GM12878 (cell line): ENCODE measurements at regions not wholly inside any gene's neighbourhood (a gene's known extent, or its start where the extent isn't known, plus 50 kb on each side); places are given as distances from the start of the nearest gene placed in this dataset.

Experiments used
- ATAC-seq: fragments of 200-7000 bp; cut with Tn5 transposase; 3 replicates; pipeline ENCODE4 v1.9.1; 2020; ENCODE audit warnings: mild to moderate bottlenecking, moderate library complexity
- BruUV-seq: library from RNA; stranded (reverse); fragments of 400-500 nt; replicated peaks from 2 replicates; lab custom pipeline; 2021; lab: Mats Ljungman, UMichigan
- CTCF ChIA-PET: fragments of 300-600 bp; sonication (Branson Sonifier 250); formaldehyde crosslinking; extraction: SDS; loops from one replicate; lab custom pipeline; 2021; ENCODE audit warnings: inconsistent platforms; lab: Yijun Ruan, JAX
- POLR2A ChIA-PET: fragments of 350-600 bp; formaldehyde crosslinking; extraction: SDS; loops from one replicate; lab custom pipeline; 2021; ENCODE audit warnings: inconsistent platforms; lab: Charles Lee
- RAD21 ChIA-PET: fragments of 300-600 bp; sonication (Branson Sonifier 250); formaldehyde crosslinking; loops from one replicate; lab custom pipeline; 2023; ENCODE audit warnings: antibody characterized with exemption; ENCODE audit not compliant: unreplicated experiment; lab: Charles Lee
- SMC1A ChIA-PET: fragments of 300-600 bp; sonication (Branson Sonifier 250); formaldehyde crosslinking; loops from one replicate; lab custom pipeline; 2023; ENCODE audit not compliant: unreplicated experiment, uncharacterized antibody; lab: Charles Lee
- DNase-seq: peaks from one replicate; pipeline ENCODE4 v3.0.0-alpha.2; 2011; ENCODE audit warnings: low read depth, low spot score
- FAIRE-seq: peaks from 3 replicates; lab custom pipeline; 2011; peaks lifted over from hg19 to GRCh38; lab: Jason Lieb, UNC
- H2AFZ ChIP-seq: 2 replicates; pipeline ENCODE4 v1.6.0; 2011; ENCODE audit warnings: low read depth, low read length, control low read depth; ENCODE audit not compliant: control insufficient read depth
- H3K27ac ChIP-seq: 2 replicates; pipeline ENCODE4 v1.5.1; 2011; ENCODE audit warnings: control low read depth; ENCODE audit not compliant: control insufficient read depth, insufficient read depth
- H3K27me3 ChIP-seq, 2 experiments: replicated peaks in 1 of 2; 2 replicates each; pipeline versions ENCODE4 v1.6.0 to v1.6.1; 2011; ENCODE audit warnings: low read length in 1 of 2; ENCODE audit not compliant: control insufficient read depth in 2 of 2, insufficient read depth in 2 of 2
- H3K36me3 ChIP-seq, 2 experiments: 2 replicates each; pipeline ENCODE4 v1.5.1; 2011; ENCODE audit warnings: low read length in 1 of 2; ENCODE audit not compliant: control insufficient read depth in 2 of 2, insufficient read depth in 2 of 2
- H3K4me1 ChIP-seq: 2 replicates; pipeline ENCODE4 v1.6.1; 2011; ENCODE audit warnings: mild to moderate bottlenecking, low read length, moderate library complexity, mixed read lengths; ENCODE audit not compliant: control insufficient read depth, insufficient read depth
- H3K4me2 ChIP-seq: 2 replicates; pipeline ENCODE4 v1.6.0; 2011; ENCODE audit warnings: control low read depth; ENCODE audit not compliant: control insufficient read depth, insufficient read depth
- H3K4me3 ChIP-seq: fragments of 200-600 bp; sonication (generic); 2 replicates; pipeline ENCODE4 v1.5.1; 2016
- H3K79me2 ChIP-seq: 2 replicates; pipeline ENCODE4 v1.6.0; 2011; ENCODE audit warnings: low read length; ENCODE audit not compliant: control insufficient read depth, insufficient read depth
- H3K9ac ChIP-seq: 2 replicates; pipeline ENCODE4 v1.8.0; 2011; ENCODE audit warnings: low read length, control low read depth, mixed read lengths; ENCODE audit not compliant: control insufficient read depth, insufficient read depth
- H3K9me3 ChIP-seq: replicated peaks from 3 replicates; pipeline ENCODE4 v1.5.1; 2011; ENCODE audit warnings: mild to moderate bottlenecking, low read length; ENCODE audit not compliant: control insufficient read depth, insufficient read depth
- H4K20me1 ChIP-seq: 2 replicates; pipeline ENCODE4 v1.6.0; 2011; ENCODE audit not compliant: control insufficient read depth, insufficient read depth
- ASH2L ChIP-seq: fragments of 300-600, 200-600 bp; sonication (generic); IDR thresholded peaks from 2 replicates; pipeline ENCODE4 v1.6.1; 2017; ENCODE audit warnings: low read depth, mild to moderate bottlenecking, borderline replicate concordance
- ATF3 ChIP-seq: IDR thresholded peaks from 2 replicates; pipeline ENCODE4 v1.6.1; 2011; ENCODE audit warnings: low read depth, mild to moderate bottlenecking, low read length, moderate library complexity, borderline replicate concordance; ENCODE audit errors: extremely low read depth
- CHD1 ChIP-seq: IDR thresholded peaks from 2 replicates; pipeline ENCODE4 v1.6.1; 2012; ENCODE audit warnings: low read depth, low read length, improper control_type of control experiment
- DPF2 ChIP-seq: fragments of 450-650 bp; IDR thresholded peaks from 2 replicates; pipeline ENCODE4 v1.6.1; 2017; ENCODE audit warnings: mild to moderate bottlenecking
- ESRRA ChIP-seq: IDR thresholded peaks from 2 replicates; pipeline ENCODE4 v1.6.1; 2012; ENCODE audit warnings: mild to moderate bottlenecking, low read length, improper control_type of control experiment
- HDAC6 ChIP-seq: fragments of 200-600 bp; sonication (generic); IDR thresholded peaks from one replicate; pipeline ENCODE4 v1.8.0; 2017; ENCODE audit warnings: antibody characterized with exemption; ENCODE audit not compliant: unreplicated experiment
- JUNB ChIP-seq: IDR thresholded peaks from 2 replicates; pipeline ENCODE4 v1.6.1; 2016; ENCODE audit warnings: antibody characterized with exemption, mild to moderate bottlenecking
- PAX5 ChIP-seq: IDR thresholded peaks from 2 replicates; pipeline ENCODE4 v1.6.1; 2011; ENCODE audit warnings: low read depth, low read length, borderline replicate concordance
- RBBP5 ChIP-seq: fragments of 200-600 bp; sonication (generic); conservative IDR thresholded peaks from 2 replicates; pipeline ENCODE4 v1.6.1; 2016
- RFX5 ChIP-seq: IDR thresholded peaks from 2 replicates; pipeline ENCODE4 v1.6.1; 2011; ENCODE audit warnings: low read depth, low read length, improper control_type of control experiment
- USF2 ChIP-seq: IDR thresholded peaks from 2 replicates; pipeline ENCODE4 v1.6.1; 2011; ENCODE audit warnings: low read depth, low read length, improper control_type of control experiment, borderline replicate concordance
- WGBS: methylation state at CpG from one replicate; pipeline ENCODE4 v1.1.6; 2016; ENCODE audit warnings: low lambda C conversion rate; ENCODE audit not compliant: insufficient replicate concordance, insufficient coverage; ENCODE audit errors: missing lambda C conversion rate; 5-methylcytosine and 5-hydroxymethylcytosine counted together
- in situ Hi-C: fragments of 300-500 bp; cut with MboI; formaldehyde crosslinking; loops from 9 replicates; pipeline ENCODE4 v1.14.3; 2018; ENCODE audit warnings: mixed read lengths
- intact Hi-C: fragments of 100-400 bp; cut with micrococcal nuclease; formaldehyde crosslinking; loops from one replicate; pipeline ENCODE4 v1.14.2; 2022; ENCODE audit not compliant: unreplicated experiment
- TF ChIP-seq, protein P1 (sequence below): fragments of 450-650 bp; IDR thresholded peaks from 2 replicates; pipeline ENCODE4 v1.6.1; 2017; ENCODE audit warnings: low read depth, mild to moderate bottlenecking, moderate library complexity
- TF ChIP-seq, protein P2 (sequence below): fragments of 450-650 bp; formaldehyde crosslinking; IDR thresholded peaks from 2 replicates; pipeline ENCODE4 v1.5.0; 2022; ENCODE audit warnings: mild to moderate bottlenecking, missing genetic modification characterization

DNA sequence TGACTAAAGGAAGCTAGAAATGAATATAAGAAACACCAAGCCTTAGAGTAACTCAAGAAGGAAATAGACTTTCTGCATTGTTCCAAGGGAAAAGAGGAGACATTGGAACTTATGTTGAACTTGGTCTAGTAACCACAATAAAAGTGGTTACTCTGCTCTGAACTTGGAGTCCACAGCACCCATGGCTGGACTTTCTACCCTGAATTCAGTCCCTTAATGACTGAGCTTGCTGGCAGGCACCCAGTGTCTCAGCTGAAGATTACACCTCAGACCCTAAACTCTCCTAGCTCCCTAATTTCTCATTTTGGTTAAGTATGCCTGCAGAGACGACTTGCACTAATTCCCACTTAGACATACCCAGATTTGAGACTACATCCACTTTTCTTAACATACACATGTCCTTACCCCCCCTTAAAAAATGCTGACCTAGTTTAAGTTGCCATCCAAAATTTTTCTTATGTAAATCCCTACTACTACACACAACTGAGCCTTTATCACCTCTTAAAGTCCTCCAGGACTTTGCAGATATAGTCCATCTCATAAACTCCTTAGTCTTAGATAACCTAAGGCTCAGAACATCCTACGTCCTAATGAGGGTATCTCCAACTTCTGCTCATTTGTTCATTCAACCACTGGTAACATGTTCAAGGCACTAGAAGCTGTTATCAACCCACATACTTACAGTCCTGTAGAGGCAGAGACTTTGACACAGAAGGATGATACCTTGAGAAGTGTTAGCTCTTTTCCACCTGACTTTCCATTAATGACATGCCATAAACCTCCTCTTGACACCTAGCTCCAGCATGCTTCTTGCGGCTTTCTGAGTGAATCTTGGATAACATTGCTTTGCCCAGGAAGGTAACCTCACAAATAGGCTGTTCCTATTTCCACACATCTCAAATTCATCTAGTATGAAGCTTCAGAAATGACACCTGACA, 129.8 kb downstream of the ALDH8A1 start (continued):
- no peak for TF ChIP-seq ASH2L
- TF ChIP-seq JUNB: no peak
- TF ChIP-seq RFX5: no peak
- no peak for TF ChIP-seq PAX5
- no peak for TF ChIP-seq CHD1

DNA sequence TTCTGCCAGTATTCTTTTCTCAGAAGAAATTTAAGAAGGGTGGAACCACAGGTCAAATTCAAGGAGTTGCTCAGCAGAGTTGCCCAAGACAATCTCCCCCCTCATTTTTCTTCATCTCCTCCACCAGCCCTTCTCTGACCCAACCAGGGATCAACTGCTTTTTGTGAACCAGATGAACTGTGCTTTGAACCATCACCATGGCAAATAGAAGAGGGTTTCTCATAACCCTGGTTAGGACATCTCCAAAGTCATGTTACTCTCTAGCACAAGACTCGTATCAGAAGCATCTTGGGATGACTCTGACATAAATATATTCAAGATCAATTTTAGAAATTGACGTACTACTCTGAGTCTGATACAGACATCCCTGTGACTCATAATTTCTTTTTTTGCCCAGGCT, 130.7 kb downstream of the ALDH8A1 start:
- FAIRE-seq (no peak), DNase-seq (no peak), ATAC-seq (no peak)
- Histone ChIP-seq H3K36me3 (no peaks in the 10 kb centered on the region), H3K4me2 (no peak overlapping the region), H3K27ac (no peak overlapping the region), H3K79me2 (no peaks in the 10 kb centered on the region), H4K20me1 (no peaks in the 10 kb centered on the region), H3K9me3 (no peaks in the 10 kb centered on the region), H3K4me1 (no peaks in the 10 kb centered on the region), H2AFZ (no peak overlapping the region), H3K9ac (no peak overlapping the region), H3K27me3 (no peaks in the 10 kb centered on the region), H3K4me3 (no peak overlapping the region)
- SMC1A ChIA-PET: interaction anchor here (2.6 kb wide), 1 partner anchor 663 kb away, joined by 6 read pairs; no protein-coding TSS in a partner anchor
- intact Hi-C loops: no loop called here
- WGBS: 26% methylated on average over 2 of the region's 2 CpGs
- BruUV-seq: no TSS peak
- in situ Hi-C loops: no loop called here
- CTCF ChIA-PET: interaction anchor here (0.9 to 1.6 kb wide), 2 partner anchors 121 to 695 kb away, joined by 3 to 6 read pairs; no protein-coding TSS in a partner anchor
- RAD21 ChIA-PET: no interaction called here
- POLR2A ChIA-PET: interaction anchor here (0.7 kb wide), 1 partner anchor 157 kb away, joined by 3 read pairs; no protein-coding TSS in a partner anchor
- no peak for TF ChIP-seq USF2
- TF ChIP-seq, protein P1, sequence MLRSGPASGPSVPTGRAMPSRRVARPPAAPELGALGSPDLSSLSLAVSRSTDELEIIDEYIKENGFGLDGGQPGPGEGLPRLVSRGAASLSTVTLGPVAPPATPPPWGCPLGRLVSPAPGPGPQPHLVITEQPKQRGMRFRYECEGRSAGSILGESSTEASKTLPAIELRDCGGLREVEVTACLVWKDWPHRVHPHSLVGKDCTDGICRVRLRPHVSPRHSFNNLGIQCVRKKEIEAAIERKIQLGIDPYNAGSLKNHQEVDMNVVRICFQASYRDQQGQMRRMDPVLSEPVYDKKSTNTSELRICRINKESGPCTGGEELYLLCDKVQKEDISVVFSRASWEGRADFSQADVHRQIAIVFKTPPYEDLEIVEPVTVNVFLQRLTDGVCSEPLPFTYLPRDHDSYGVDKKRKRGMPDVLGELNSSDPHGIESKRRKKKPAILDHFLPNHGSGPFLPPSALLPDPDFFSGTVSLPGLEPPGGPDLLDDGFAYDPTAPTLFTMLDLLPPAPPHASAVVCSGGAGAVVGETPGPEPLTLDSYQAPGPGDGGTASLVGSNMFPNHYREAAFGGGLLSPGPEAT: no peak
- TF ChIP-seq RBBP5: no peak
- TF ChIP-seq, protein P2, sequence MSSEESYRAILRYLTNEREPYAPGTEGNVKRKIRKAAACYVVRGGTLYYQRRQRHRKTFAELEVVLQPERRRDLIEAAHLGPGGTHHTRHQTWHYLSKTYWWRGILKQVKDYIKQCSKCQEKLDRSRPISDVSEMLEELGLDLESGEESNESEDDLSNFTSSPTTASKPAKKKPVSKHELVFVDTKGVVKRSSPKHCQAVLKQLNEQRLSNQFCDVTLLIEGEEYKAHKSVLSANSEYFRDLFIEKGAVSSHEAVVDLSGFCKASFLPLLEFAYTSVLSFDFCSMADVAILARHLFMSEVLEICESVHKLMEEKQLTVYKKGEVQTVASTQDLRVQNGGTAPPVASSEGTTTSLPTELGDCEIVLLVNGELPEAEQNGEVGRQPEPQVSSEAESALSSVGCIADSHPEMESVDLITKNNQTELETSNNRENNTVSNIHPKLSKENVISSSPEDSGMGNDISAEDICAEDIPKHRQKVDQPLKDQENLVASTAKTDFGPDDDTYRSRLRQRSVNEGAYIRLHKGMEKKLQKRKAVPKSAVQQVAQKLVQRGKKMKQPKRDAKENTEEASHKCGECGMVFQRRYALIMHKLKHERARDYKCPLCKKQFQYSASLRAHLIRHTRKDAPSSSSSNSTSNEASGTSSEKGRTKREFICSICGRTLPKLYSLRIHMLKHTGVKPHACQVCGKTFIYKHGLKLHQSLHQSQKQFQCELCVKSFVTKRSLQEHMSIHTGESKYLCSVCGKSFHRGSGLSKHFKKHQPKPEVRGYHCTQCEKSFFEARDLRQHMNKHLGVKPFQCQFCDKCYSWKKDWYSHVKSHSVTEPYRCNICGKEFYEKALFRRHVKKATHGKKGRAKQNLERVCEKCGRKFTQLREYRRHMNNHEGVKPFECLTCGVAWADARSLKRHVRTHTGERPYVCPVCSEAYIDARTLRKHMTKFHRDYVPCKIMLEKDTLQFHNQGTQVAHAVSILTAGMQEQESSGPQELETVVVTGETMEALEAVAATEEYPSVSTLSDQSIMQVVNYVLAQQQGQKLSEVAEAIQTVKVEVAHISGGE (CRISPR knock-in tag): no peak
- no peak for TF ChIP-seq ESRRA
- no peak for TF ChIP-seq DPF2
- no peak for TF ChIP-seq ATF3
- TF ChIP-seq HDAC6: no peak
